Endothelial cell of umbilical vein (primary cell): ENCODE measurements at regions not wholly inside any gene's neighbourhood (a gene's known extent, or its start where the extent isn't known, plus 50 kb on each side); places are given as distances from the start of the nearest gene placed in this dataset.

ENCODE experiments used
- BruUV-seq: library from RNA; stranded (reverse); fragments of 400-500 nt; replicated peaks from 2 replicates; lab custom pipeline; 2021; lab: Mats Ljungman, UMichigan
- CTCF ChIA-PET: fragments of 300-600, 350-600 bp; sonication (Branson Sonifier 250); formaldehyde crosslinking; loops from one replicate; lab custom pipeline; 2021; ENCODE audit warnings: antibody characterized with exemption, inconsistent platforms; lab: Charles Lee
- POLR2A ChIA-PET: fragments of 300-600, 350-600 bp; sonication (Branson Sonifier 250); formaldehyde crosslinking; loops from one replicate; lab custom pipeline; 2021; ENCODE audit warnings: antibody characterized with exemption, inconsistent platforms; lab: Charles Lee
- DNase-seq: peaks from one replicate; pipeline ENCODE4 v3.0.0-alpha.2; 2011; ENCODE audit warnings: low read depth, low spot score
- FAIRE-seq: peaks from 2 replicates; lab custom pipeline; 2011; peaks lifted over from hg19 to GRCh38; lab: Jason Lieb, UNC
- H2AFZ ChIP-seq: 2 replicates; pipeline ENCODE4 v1.6.0; 2012; ENCODE audit warnings: low read depth, low read length, control low read depth, inconsistent platforms
- H3K27ac ChIP-seq: 2 replicates; pipeline ENCODE4 v1.5.1; 2011; ENCODE audit warnings: low read depth, mild to moderate bottlenecking, control low read depth, low read length, moderate library complexity; ENCODE audit not compliant: insufficient read depth
- H3K27me3 ChIP-seq, 2 experiments: 2 replicates each; pipeline versions ENCODE4 v1.6.0 to v1.6.1; 2011; ENCODE audit warnings: low read length in 2 of 2, mixed read lengths in 1 of 2; ENCODE audit not compliant: control insufficient read depth in 2 of 2, insufficient read depth in 2 of 2
- H3K36me3 ChIP-seq, 2 experiments: 2 replicates in 1 of 2; 3 replicates in 1 of 2; pipeline ENCODE4 v1.5.1; 2011; ENCODE audit warnings: low read length in 2 of 2, mild to moderate bottlenecking in 1 of 2, moderate library complexity in 1 of 2; ENCODE audit not compliant: control insufficient read depth in 2 of 2, insufficient read depth in 2 of 2; ENCODE audit errors: extremely low read depth in 1 of 2
- H3K4me1 ChIP-seq: 3 replicates; pipeline ENCODE4 v1.5.1; 2011; ENCODE audit warnings: mild to moderate bottlenecking, low read length; ENCODE audit not compliant: control insufficient read depth, insufficient read depth; ENCODE audit errors: extremely low read depth
- H3K4me2 ChIP-seq: 2 replicates; pipeline ENCODE4 v1.6.1; 2011; ENCODE audit warnings: low read length, control low read depth, mixed read lengths; ENCODE audit not compliant: insufficient read depth
- H3K4me3 ChIP-seq, 3 experiments: fragments of 200-600 bp in 1 of 3; sonication (generic), shearing (Covaris generic) in 1 of 3; replicated peaks in 1 of 3; 2 replicates each; pipeline ENCODE4 v1.5.1; 2011 to 2016; ENCODE audit warnings: control low read depth in 3 of 3, low read length in 3 of 3, mild to moderate bottlenecking in 2 of 3, inconsistent platforms in 1 of 3, low read depth in 1 of 3, moderate library complexity in 1 of 3; ENCODE audit not compliant: insufficient read depth in 1 of 3
- H3K79me2 ChIP-seq: 2 replicates; pipeline ENCODE4 v1.6.0; 2012; ENCODE audit warnings: low read length, inconsistent platforms; ENCODE audit not compliant: control insufficient read depth, insufficient read depth
- H3K9ac ChIP-seq: replicated peaks from 2 replicates; pipeline ENCODE3; 2011; ENCODE audit warnings: low read length, control low read depth; ENCODE audit not compliant: insufficient read depth; ENCODE audit errors: extremely low read depth
- H3K9me1 ChIP-seq: replicated peaks from 3 replicates; pipeline ENCODE4 v1.6.0; 2011; ENCODE audit warnings: mild to moderate bottlenecking, low read length; ENCODE audit not compliant: control insufficient read depth, insufficient read depth; ENCODE audit errors: extremely low read depth
- H3K9me3 ChIP-seq: replicated peaks from 2 replicates; pipeline ENCODE4 v1.5.1; 2012; ENCODE audit warnings: low read length, inconsistent platforms; ENCODE audit not compliant: control insufficient read depth, insufficient read depth
- H4K20me1 ChIP-seq: replicated peaks from 2 replicates; pipeline ENCODE3; 2011; ENCODE audit warnings: mild to moderate bottlenecking, low read length; ENCODE audit not compliant: control insufficient read depth, insufficient read depth; ENCODE audit errors: extremely low read depth
- CTCF ChIP-seq, 2 donors: IDR thresholded peaks; 1 replicate in 1 of 2; 2 replicates in 1 of 2; pipeline ENCODE4 v1.5.1; 2011; ENCODE audit warnings: low read length in 2 of 2, mild to moderate bottlenecking in 2 of 2, moderate library complexity in 2 of 2, control low read depth in 1 of 2, inconsistent platforms in 1 of 2, low read depth in 1 of 2; ENCODE audit not compliant: insufficient read depth in 1 of 2; ENCODE audit errors: extremely low read depth in 1 of 2
- FOS ChIP-seq: IDR thresholded peaks from 2 replicates; pipeline ENCODE4 v1.6.1; 2011; ENCODE audit warnings: mild to moderate bottlenecking, low read length, moderate library complexity, borderline replicate concordance; ENCODE audit not compliant: insufficient read depth
- MYC ChIP-seq: IDR thresholded peaks from one replicate; pipeline ENCODE4 v1.6.1; 2011; ENCODE audit warnings: mild to moderate bottlenecking, low read depth, low read length
- POLR2AphosphoS5 ChIP-seq: IDR thresholded peaks from 2 replicates; pipeline ENCODE4 v1.6.1; 2012; ENCODE audit warnings: low read depth, mild to moderate bottlenecking, control low read depth, low read length, moderate library complexity; ENCODE audit not compliant: insufficient read depth
- dilution Hi-C: fragments of 300-500 bp; cut with MboI; formaldehyde crosslinking; loops from one replicate; pipeline ENCODE4 v1.15.0; 2019; ENCODE audit warnings: low sequenced_read_pairs; ENCODE audit not compliant: extremely low pct_ligation_motif_present
- intact Hi-C: fragments of 100-400 bp; cut with micrococcal nuclease; formaldehyde crosslinking; loops from one replicate; pipeline ENCODE4 v1.10.0; 2022

DNA sequence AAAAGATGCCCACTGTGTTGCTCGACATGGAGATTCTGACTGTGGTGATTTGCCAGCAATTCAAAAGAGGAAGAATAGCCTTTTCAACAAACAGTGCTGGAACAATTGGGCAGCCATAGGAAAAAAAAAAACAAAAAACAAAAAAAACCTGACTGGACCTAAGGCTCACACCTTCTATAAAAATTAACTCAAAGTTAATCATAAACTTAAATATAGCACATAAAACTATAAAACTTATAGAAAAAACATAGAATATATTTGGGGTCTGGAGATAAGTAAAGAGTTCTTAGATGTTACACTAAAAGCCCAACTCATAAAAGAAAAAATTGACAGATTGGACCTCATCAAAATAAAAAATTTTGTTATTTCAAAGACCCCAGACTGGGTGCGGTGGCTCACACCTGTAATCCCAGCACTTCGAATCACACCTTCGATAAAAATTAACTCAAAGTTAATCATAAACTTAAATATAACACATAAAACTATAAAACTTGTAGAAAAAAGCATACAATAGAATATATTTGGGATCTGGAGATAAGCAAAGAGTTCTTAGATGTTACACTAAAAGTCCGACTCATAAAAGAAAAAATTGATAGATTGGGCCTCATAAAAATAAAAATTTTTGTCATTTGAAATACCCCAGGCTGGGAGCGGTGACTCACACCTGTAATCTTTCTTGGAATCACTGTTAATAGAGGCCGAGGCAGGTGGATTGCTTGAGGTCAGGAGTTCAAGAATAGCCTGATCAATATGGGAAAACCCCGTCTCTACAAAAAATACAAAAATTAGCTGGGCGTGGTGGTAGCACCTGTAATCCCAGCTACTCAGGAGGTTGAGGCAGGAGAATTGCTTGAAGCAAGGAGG is 115.6 kb upstream of the FAM83B start:
- FAIRE-seq (no peak), DNase-seq (no peak)
- Histone ChIP-seq H3K4me3 (no peak overlapping the region), H3K79me2 (no peaks in the 10 kb centered on the region), H3K4me2 (no peak overlapping the region), H3K9ac (no peak overlapping the region), H3K27me3 (no peaks in the 10 kb centered on the region), H4K20me1 (no peaks in the 10 kb centered on the region), H3K27ac (no peak overlapping the region), H3K9me3 (no peaks in the 10 kb centered on the region), H2AFZ (no peak overlapping the region), H3K9me1 (no peaks in the 10 kb centered on the region), H3K36me3 (no peaks in the 10 kb centered on the region), H3K4me1 (no peaks in the 10 kb centered on the region)
- CTCF ChIA-PET = no interaction called here
- no TSS peak for BruUV-seq
- POLR2A ChIA-PET = no interaction called here
- dilution Hi-C loops (no loop called here), intact Hi-C loops (no loop called here)
- TF ChIP-seq MYC = no peak
- TF ChIP-seq CTCF (IDR thresholded peaks at IDR 0.05; ENCODE audit: extremely low read depth in 1 of 2, insufficient read depth in 1 of 2, low read depth in 1 of 2, low read length in 2 of 2) = no peak
- no peak for TF ChIP-seq FOS

GRCh38 chr6:54737247-54737646 is 109.3 kb upstream of the FAM83B start:
- Histone ChIP-seq H3K9ac (no peak overlapping the region), H3K9me3 (no peaks in the 10 kb centered on the region), H4K20me1 (no peaks in the 10 kb centered on the region), H3K79me2 (no peaks in the 10 kb centered on the region), H3K4me2 (no peak overlapping the region), H3K27me3 (no peaks in the 10 kb centered on the region), H3K4me3 (no peak overlapping the region), H3K4me1 (no peaks in the 10 kb centered on the region), H3K27ac (no peak overlapping the region), H3K36me3 (no peaks in the 10 kb centered on the region), H3K9me1 (no peaks in the 10 kb centered on the region), H2AFZ (no peak overlapping the region)
- no peak for FAIRE-seq
- BruUV-seq = no TSS peak
- dilution Hi-C loops (no loop called here), intact Hi-C loops (loop anchor here (1.0 kb wide), 1 partner anchor 751 kb away; no protein-coding TSS in a partner anchor)
- ChIA-PET CTCF (interaction anchor here (1.1 to 1.5 kb wide), 3 partner anchors 12 to 751 kb away, joined by 4 to 8 read pairs (median 7); no protein-coding TSS in a partner anchor), POLR2A (no interaction called here)
- TF ChIP-seq MYC = no peak
- TF ChIP-seq CTCF (IDR thresholded peaks at IDR 0.05; ENCODE audit: extremely low read depth in 1 of 2, insufficient read depth in 1 of 2, low read depth in 1 of 2, low read length in 2 of 2) = peak; percentile 15 to 29
- TF ChIP-seq POLR2AphosphoS5 = no peak
- no peak for DNase-seq
